Activated CD8-positive, alpha-beta memory T cell treated with anti-CD3 and anti-CD28 coated beads, Interleukin-2, amount 50 U/mL, for 1 hour (primary cell): ENCODE measurements at regions not wholly inside any gene's neighbourhood (a gene's known extent, or its start where the extent isn't known, plus 50 kb on each side); places are given as distances from the start of the nearest gene placed in this dataset.

Experiments
- DNase-seq: peaks from one replicate; pipeline ENCODE4 v3.0.0-alpha.2; 2020; ENCODE audit errors: extremely low read depth

DNA sequence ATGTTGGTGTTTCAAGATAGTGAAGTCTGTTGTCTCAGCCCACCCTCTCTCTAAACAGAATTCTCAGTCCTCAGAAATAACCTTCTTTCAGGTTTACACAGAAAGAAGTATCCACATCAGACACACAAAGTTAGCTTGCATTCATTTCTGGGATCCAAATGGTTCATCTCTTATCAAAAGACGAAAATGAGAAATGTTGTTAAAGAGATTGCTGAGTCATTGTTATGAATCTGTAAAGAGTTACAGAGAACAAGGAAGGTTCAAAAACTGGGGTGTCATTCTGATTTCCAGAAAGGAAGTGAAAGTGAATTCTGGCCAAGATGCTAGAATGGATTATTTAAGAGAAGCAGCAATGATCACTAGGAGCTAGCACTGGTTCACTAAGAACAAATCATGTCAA lies 90.5 kb upstream of the ATXN1 start:
- DNase-seq, result no peak

DNA sequence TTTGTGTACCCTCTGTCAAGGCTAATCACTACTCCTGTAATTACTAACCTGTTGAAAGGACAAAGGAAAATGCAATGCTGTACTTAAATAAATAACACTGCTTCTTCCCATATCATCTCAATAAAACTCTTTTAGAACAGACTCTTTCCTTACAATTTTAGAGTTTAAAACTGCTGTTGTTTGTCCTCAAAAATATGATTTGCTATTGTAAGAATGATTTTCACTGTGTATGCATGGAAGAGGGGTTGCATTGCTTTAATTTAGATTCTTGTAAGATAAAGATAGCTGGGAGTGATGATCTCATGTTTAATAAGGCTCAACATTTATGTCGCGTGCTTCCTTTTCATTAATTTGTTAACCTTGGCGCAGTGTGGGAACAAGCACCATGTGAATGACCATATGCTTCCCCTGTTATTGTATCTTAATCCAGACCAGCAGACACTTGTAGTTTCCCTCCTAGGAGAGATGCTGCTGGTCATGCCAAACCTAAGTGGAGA lies 89.8 kb upstream of the ATXN1 start:
- no peak for DNase-seq

- DNase-seq, result no peak
These were observed 89.4 kb upstream of the ATXN1 start for GRCh38 chr6:16850681-16851026.

DNA sequence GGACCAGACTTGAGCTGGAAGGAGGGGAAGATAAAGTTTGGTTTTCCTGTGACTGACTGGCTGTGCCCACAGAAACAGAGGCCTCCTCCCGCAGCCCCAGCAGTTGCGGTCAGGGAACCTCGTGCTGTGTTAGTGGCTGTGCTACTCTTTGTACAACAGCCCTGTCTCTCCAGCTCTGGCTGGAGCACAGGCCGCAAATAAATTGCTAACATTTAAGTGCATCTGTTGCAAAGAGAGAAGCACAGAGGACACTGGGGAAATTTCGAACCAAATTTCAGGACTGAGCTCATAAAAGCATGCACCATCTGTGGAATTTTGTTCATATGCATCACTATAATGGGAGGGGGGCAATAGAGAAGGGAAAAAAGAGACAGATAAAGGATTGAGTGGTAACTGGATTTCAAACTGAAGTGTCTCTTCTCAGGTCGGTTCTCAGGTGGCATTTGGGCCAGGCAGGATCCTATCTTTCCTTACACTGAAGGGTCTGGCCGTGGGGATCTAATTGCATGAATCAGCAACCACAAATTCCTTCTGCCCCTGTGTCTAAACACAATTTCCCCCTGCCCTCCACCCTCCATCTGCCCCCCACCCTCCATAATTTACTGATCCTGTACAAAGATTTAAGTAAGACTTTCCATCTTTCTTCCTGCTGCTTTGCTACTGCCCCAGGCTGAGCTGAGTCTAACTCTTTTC lies 88.9 kb upstream of the ATXN1 start:
- no peak for DNase-seq

DNA sequence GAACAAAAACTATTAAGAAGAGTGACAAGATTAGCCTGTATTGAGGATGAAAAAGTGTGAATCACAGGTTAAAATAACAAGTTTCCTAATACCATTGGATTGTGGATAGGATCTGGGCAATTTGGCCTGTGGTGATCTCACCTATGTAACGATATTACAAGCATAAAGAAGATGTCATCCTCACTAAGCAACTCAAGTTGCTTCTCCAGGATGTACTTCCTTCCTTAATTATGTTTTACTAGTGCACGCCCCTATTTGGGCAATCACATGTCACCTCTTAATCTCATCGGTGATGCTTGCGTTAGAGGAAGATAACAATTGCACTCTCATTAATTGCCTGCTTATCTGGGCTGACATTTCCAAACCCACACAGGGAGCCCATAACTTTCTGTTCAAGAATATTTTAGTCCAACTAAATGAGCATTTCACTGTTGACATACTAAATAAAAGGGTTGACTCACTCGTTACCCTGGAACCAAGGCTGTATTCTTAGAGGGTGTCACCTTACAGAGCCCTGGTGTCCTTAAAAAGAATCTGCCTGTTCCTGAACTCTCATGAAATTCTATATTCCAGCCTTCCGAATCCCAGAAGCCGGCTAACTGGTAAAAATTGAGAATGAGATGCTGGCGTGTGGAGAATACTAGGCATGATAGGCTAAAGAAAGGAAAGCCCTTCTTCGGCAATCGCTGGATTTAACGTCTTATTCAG lies 88.2 kb upstream of the ATXN1 start:
- no peak for DNase-seq

GRCh38 chr6:16846399-16846778 lies 85.1 kb upstream of the ATXN1 start:
- no peak for DNase-seq

- DNase-seq, result no peak
These were observed 82.9 kb upstream of the ATXN1 start for GRCh38 chr6:16844183-16844582.

DNA sequence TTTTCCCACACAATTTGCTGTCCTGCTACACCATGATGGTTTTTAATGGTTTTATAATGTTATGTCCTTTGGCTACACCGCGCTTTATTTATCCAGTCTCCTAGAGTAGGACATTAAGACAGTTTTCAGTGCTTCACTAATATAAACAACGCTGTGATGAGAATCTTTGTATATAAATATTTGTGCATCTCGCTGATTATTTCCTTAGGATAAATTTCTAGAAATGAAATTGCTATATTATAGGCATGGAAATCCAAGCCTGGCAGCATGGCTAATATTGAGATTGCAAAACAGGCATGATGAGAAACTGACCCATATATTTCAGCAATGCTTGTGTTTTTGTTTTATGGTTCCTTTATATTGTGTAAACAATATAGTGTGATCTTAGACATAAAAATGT lies 81.4 kb upstream of the ATXN1 start:
- no peak for DNase-seq

DNA sequence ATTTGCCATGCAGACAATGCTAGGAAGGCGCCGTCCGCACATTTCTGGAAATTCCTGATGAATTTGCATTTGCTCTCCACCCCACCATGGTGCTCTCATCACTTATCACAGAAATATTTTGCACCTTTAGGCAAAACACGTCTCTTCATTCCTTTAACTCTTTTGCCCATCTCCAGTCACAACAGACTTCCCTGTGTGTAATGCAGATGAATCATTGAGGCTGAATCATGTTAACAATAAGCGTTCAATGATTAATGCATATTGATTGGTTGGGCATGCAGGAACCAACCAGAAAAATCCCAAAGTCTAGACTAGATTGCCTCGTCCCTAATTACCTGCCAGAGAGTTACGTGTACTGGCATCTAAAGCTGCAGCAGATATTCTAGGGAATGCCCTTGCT lies 80.0 kb upstream of the ATXN1 start:
- DNase-seq, result no peak

DNA sequence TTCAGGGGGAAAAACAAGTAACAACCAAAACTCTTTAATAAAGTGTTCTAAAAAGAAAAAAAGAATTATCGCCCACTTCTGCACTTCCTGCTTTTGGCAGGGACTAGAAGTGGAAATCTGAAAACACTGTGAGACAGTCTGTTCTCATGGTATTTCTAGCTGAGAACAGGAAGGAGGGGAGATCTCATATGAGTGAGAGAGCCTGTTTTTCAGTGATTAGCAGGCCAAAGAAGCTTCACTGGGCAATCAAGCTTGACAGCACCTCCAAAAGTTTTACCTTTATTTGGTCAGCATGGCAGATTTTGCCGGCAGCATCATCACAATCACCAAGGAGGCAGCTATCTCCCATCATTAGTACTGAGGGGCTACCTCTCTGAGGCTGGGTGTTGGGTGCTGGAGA lies 79.5 kb upstream of the ATXN1 start:
- no peak for DNase-seq

DNA sequence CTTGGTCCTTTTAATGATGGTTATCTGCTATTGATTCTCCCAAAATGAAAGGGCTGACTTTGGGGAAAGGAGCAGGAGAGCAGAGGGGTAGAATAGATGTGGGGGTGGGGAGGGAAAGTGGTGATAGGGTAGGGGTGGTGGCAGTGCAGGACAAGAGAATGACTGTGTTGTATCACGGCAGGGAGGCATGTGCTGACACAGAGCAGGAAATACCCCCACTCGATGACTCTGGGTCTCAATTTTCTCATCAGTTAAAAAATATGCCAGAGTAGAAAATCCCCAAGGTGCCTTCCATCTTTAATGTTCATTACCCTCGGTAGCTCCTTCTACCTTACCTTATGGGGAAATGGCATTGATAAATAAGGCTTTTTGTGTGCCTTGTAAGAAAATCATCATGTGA lies 79.0 kb upstream of the ATXN1 start:
- no peak for DNase-seq

DNA sequence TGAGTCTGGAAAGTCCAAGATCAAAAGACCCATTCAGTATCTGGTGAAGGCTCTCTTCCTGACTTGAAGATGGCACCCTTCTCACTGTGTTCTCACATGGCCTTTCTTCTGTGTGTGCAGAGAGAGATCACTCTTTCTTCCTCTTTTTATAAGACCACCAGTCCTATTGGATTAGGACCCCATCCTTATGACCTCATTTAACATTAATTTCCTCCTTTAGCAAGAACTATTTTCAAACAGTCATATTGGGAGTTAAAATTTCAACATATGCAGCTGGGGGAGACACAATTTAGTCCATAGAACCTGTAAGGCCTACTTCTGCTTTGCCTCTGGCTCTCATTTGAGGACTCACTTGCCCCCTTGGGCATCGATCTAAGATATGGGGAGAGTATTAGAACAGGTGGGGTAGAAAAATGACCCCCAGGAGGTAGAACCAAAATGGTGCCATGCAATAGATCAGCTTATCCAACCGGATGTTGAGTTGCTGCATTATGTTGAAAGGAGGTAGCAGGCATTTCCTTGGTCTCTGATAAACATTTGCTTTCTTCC lies 78.4 kb upstream of the ATXN1 start:
- DNase-seq, result no peak

DNA sequence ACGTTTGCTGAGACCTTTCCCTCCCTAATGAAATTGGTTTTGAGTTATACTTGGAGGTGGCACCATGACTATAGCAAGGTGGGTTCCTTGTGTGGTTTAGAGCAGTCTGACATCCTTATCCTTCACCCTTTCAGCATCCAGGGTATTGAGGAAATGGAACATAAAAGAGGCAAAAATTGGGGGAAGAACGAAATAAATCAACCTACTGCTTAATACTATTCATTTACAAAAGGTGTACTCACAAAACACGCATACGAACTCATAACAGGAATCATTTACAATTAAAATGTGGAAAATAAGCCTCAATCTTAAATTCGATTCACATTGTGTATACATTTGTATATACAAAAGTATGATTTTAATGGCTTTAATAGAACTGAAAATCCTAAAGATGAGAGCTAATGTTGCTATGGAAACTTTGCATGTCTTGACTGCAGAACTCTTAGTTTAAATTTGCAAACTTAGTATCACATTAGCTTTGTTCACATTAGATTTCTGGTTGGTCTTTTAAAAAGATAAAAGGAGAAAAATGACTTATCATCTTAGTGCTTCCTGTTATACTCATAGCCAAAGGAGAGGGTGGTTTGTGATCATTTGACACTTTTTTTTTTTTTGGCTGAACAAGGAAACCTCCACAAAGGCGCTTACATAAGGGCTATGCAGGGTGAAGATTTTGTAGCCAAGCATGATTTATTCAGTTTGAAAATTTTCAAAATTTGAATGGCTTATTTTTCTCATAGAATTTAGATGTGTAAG lies 76.1 kb upstream of the ATXN1 start:
- DNase-seq, result no peak

- no peak for DNase-seq
These were observed 75.1 kb upstream of the ATXN1 start for GRCh38 chr6:16836144-16836981.

DNA sequence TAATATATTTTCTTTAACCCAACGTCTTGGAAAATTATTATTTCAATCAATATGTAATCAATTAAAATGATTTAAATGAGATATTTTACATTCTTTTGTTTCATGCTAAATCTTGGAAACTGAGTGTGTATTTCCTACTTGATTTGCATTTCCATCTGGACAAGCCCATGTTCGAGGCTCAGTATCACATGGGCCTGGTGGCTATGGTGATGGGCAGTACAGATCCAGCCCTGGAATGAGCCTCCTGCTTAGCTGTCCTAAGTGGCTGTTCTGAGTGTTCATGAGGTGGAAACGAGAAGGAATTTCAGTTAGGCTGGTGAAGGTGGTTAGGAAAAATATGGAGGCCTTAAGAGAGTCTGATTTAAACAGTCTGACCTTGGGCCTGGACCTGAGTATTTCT lies 73.0 kb upstream of the ATXN1 start:
- no peak for DNase-seq

GRCh38 chr6:16832721-16833120 lies 71.5 kb upstream of the ATXN1 start:
- DNase-seq, result no peak

- no peak for DNase-seq
These were observed 70.8 kb upstream of the ATXN1 start for GRCh38 chr6:16832043-16832567.

GRCh38 chr6:16831136-16831535 lies 69.9 kb upstream of the ATXN1 start:
- no peak for DNase-seq

- DNase-seq, result no peak
These were observed 66.8 kb upstream of the ATXN1 start for GRCh38 chr6:16828058-16828457.

- no peak for DNase-seq
These were observed 66.4 kb upstream of the ATXN1 start for GRCh38 chr6:16827627-16828026.

GRCh38 chr6:16825784-16826183 lies 64.5 kb upstream of the ATXN1 start:
- DNase-seq, result no peak
